A549 (cell line): ENCODE measurements at regions not wholly inside any gene's neighbourhood (a gene's known extent, or its start where the extent isn't known, plus 50 kb on each side); places are given as distances from the start of the nearest gene placed in this dataset.

Source experiments
- ATAC-seq, 2 experiments: fragments of 200-7000 bp in 1 of 2; fragments of >200 bp in 1 of 2; cut with Nextera tagmentation in 1 of 2; cut with Tn5 transposase in 1 of 2; 3 replicates each; pipeline versions ENCODE4 v1.8.0 to v1.9.1; 2018 to 2020; ENCODE audit warnings: mild to moderate bottlenecking in 1 of 2, moderate library complexity in 1 of 2
- CTCF ChIA-PET: fragments of 300-600 bp; sonication (Branson Sonifier 250); formaldehyde crosslinking; extraction: SDS; loops from one replicate; lab custom pipeline; 2021; ENCODE audit warnings: antibody characterized with exemption, inconsistent platforms; lab: Yijun Ruan, JAX
- POLR2A ChIA-PET: fragments of 350-600 bp; formaldehyde crosslinking; extraction: SDS; loops from one replicate; lab custom pipeline; 2021; ENCODE audit warnings: antibody characterized with exemption, inconsistent platforms; lab: Yijun Ruan, JAX
- DNase-seq, 2 experiments: peaks; one replicate each; pipeline versions ENCODE4 v3.0.0 to v3.0.0-alpha.2; 2011 to 2016; ENCODE audit warnings: low read depth in 1 of 2, low spot score in 1 of 2
- FAIRE-seq: peaks from 2 replicates; lab custom pipeline; 2011; peaks lifted over from hg19 to GRCh38; lab: Jason Lieb, UNC
- H3K27ac ChIP-seq, 2 experiments: fragments of >200 bp; sonication (Bioruptor Twin); formaldehyde crosslinking; 3 replicates each; pipeline ENCODE4 v1.5.1; 2016 to 2017
- H3K4me1 ChIP-seq: fragments of >200 bp; sonication (Bioruptor Twin); formaldehyde crosslinking; 3 replicates; pipeline ENCODE4 v1.6.1; 2016
- H3K4me2 ChIP-seq: fragments of >200 bp; sonication (Bioruptor Twin); formaldehyde crosslinking; 3 replicates; pipeline ENCODE4 v1.6.1; 2016
- H3K4me3 ChIP-seq: fragments of >200 bp; sonication (Bioruptor Twin); formaldehyde crosslinking; 3 replicates; pipeline ENCODE4 v1.5.1; 2016
- H3K9me3 ChIP-seq: fragments of >200 bp; sonication (Bioruptor Twin); formaldehyde crosslinking; 3 replicates; pipeline ENCODE4 v1.6.1; 2016
- CBX8 ChIP-seq: fragments of 200-600 bp; sonication (generic); IDR thresholded peaks from 2 replicates; pipeline ENCODE4 v1.6.1; 2016
- CHD4 ChIP-seq: fragments of 200-600 bp; sonication (generic); IDR thresholded peaks from 2 replicates; pipeline ENCODE4 v1.6.1; 2016; ENCODE audit warnings: antibody characterized with exemption, mild to moderate bottlenecking, borderline replicate concordance
- ESRRA ChIP-seq: fragments of 150-350 bp; IDR thresholded peaks from 2 replicates; pipeline ENCODE4 v1.6.1; 2014; ENCODE audit warnings: mild to moderate bottlenecking, low read length, borderline replicate concordance
- FOSL2 ChIP-seq, 2 experiments: fragments of 450-650 bp in 1 of 2; fragments of >200 bp in 1 of 2; sonication (Bioruptor Twin) in 1 of 2; formaldehyde crosslinking; IDR thresholded peaks; 2 replicates each; pipeline versions ENCODE4 v1.5.0 to v1.6.1; 2016 to 2020; ENCODE audit warnings: mild to moderate bottlenecking in 1 of 2, moderate library complexity in 1 of 2
- FOXS1 ChIP-seq: fragments of 250-450 bp; sonication (Bioruptor Pico); IDR thresholded peaks from 2 replicates; pipeline ENCODE4 v1.5.0; 2020; ENCODE audit warnings: mild to moderate bottlenecking, moderate library complexity
- GATA3 ChIP-seq: IDR thresholded peaks from 2 replicates; pipeline ENCODE4 v1.6.1; 2012; ENCODE audit warnings: borderline replicate concordance
- HDAC2 ChIP-seq: fragments of 200-600 bp; sonication (generic); IDR thresholded peaks from 2 replicates; pipeline ENCODE4 v1.6.1; 2016
- HES2 ChIP-seq: fragments of >200 bp; sonication (Bioruptor Twin); formaldehyde crosslinking; IDR thresholded peaks from 2 replicates; pipeline ENCODE4 v1.6.1; 2016
- HOXA7 ChIP-seq: fragments of 250-450 bp; sonication (Bioruptor Pico); IDR thresholded peaks from 2 replicates; pipeline ENCODE4 v1.5.0; 2020; ENCODE audit warnings: mild to moderate bottlenecking, moderate library complexity
- JUNB ChIP-seq: fragments of >200 bp; sonication (Bioruptor Twin); formaldehyde crosslinking; IDR thresholded peaks from 2 replicates; pipeline ENCODE4 v1.6.1; 2016
- KDM1A ChIP-seq: fragments of 200-600 bp; sonication (generic); IDR thresholded peaks from 2 replicates; pipeline ENCODE4 v1.6.1; 2016; ENCODE audit warnings: low read depth, mild to moderate bottlenecking
- MAFK ChIP-seq: fragments of 450-650 bp; IDR thresholded peaks from 2 replicates; pipeline ENCODE4 v1.6.1; 2014; ENCODE audit not compliant: partially characterized antibody
- MAZ ChIP-seq: fragments of 150-350 bp; IDR thresholded peaks from 2 replicates; pipeline ENCODE4 v1.6.1; 2014; ENCODE audit warnings: antibody characterized with exemption, low read depth, low read length, borderline replicate concordance
- NPAS2 ChIP-seq: fragments of 250-450 bp; sonication (Bioruptor Pico); IDR thresholded peaks from 2 replicates; pipeline ENCODE4 v1.8.0; 2022; ENCODE audit warnings: mild to moderate bottlenecking, moderate library complexity, borderline replicate concordance
- PBX3 ChIP-seq: IDR thresholded peaks from 2 replicates; pipeline ENCODE4 v1.6.1; 2012
- POLR2A ChIP-seq: IDR thresholded peaks from 2 replicates; pipeline ENCODE4 v1.6.1; 2012; ENCODE audit warnings: mild to moderate bottlenecking, low read length
- POLR2AphosphoS2 ChIP-seq: conservative IDR thresholded peaks from 2 replicates; pipeline ENCODE4 v1.6.1; 2012; ENCODE audit warnings: low read length, improper control_type of control experiment, inconsistent platforms
- RCOR1 ChIP-seq: fragments of 150-350 bp; IDR thresholded peaks from 2 replicates; pipeline ENCODE4 v1.6.1; 2014; ENCODE audit warnings: antibody characterized with exemption, low read length, low read depth
- REST ChIP-seq: fragments of 200-600 bp; sonication (generic); IDR thresholded peaks from 2 replicates; pipeline ENCODE4 v1.6.1; 2016; ENCODE audit warnings: antibody characterized with exemption, mild to moderate bottlenecking, moderate library complexity
- RNF2 ChIP-seq: fragments of 200-600 bp; sonication (generic); IDR thresholded peaks from 2 replicates; pipeline ENCODE4 v1.6.1; 2016; ENCODE audit warnings: low read depth, mild to moderate bottlenecking, antibody characterized with exemption, moderate library complexity, borderline replicate concordance
- TFCP2L1 ChIP-seq: fragments of 250-450 bp; sonication (Bioruptor Pico); IDR thresholded peaks from 2 replicates; pipeline ENCODE4 v1.5.0; 2021; ENCODE audit warnings: mild to moderate bottlenecking
- ZFP36 ChIP-seq: fragments of 450-650 bp; IDR thresholded peaks from 2 replicates; pipeline ENCODE4 v1.6.1; 2014; ENCODE audit warnings: borderline replicate concordance; ENCODE audit not compliant: partially characterized antibody
- WGBS: methylation state at CpG from one replicate; pipeline ENCODE4 v1.1.6; 2017; ENCODE audit errors: missing lambda C conversion rate; 5-methylcytosine and 5-hydroxymethylcytosine counted together

GRCh38 chr6:74757813-74758212 is 448.0 kb downstream of the COL12A1 start:
- no peak for ATAC-seq
- FAIRE-seq = no peak
- H3K27ac ChIP-seq = no peak overlapping the region
- POLR2A ChIA-PET = no interaction called here
- no peak overlapping the region for H3K4me2 ChIP-seq
- CTCF ChIA-PET = no interaction called here
- H3K4me3 ChIP-seq = no peak overlapping the region
- H3K4me1 ChIP-seq = 0 out of 3 replicates have a peak, but pooled peaks cover 4% of the 10 kb centered on the region
- no peaks in the 10 kb centered on the region for H3K9me3 ChIP-seq
- TF ChIP-seq TFCP2L1 (CRISPR knock-in tag) (no peak), JUNB (no peak), ZFP36 (no peak), CBX8 (no peak), MAFK (no peak), ESRRA (no peak), PBX3 (no peak), RCOR1 (no peak), MAZ (no peak), RNF2 (no peak)
- TF ChIP-seq, all 56 proteins: peak for 0
- WGBS = 2% methylated on average over 1 of the region's 1 CpG
- no peak for DNase-seq

- no peak overlapping the region for H3K4me2 ChIP-seq
- ChIA-PET POLR2A (no interaction called here), CTCF (no interaction called here)
- 0 out of 3 replicates have a peak, but pooled peaks cover 4% of the 10 kb centered on the region for H3K4me1 ChIP-seq
- no peak overlapping the region for H3K27ac ChIP-seq
- H3K4me3 ChIP-seq = no peak overlapping the region
- FAIRE-seq (no peak), ATAC-seq (no peak), DNase-seq (no peak)
- H3K9me3 ChIP-seq = no peaks in the 10 kb centered on the region
- TF ChIP-seq HOXA7 (CRISPR knock-in tag) = no peak
- TF ChIP-seq POLR2AphosphoS2 = no peak
- no peak for TF ChIP-seq FOSL2 (IDR thresholded peaks at IDR 0.05)
- no peak for TF ChIP-seq FOSL2 (CRISPR knock-in tag; IDR thresholded peaks at IDR 0.05)
- TF ChIP-seq CHD4 = no peak
- no peak for TF ChIP-seq ESRRA
- TF ChIP-seq REST = no peak
- no peak for TF ChIP-seq RNF2
- TF ChIP-seq KDM1A = no peak
- TF ChIP-seq CBX8 = no peak
- TF ChIP-seq HES2 = no peak
- WGBS = 88% methylated on average over 2 of the region's 2 CpGs
These were observed 448.9 kb downstream of the COL12A1 start for GRCh38 chr6:74756923-74757322.

GRCh38 chr6:74755778-74756177 is 450.1 kb downstream of the COL12A1 start:
- FAIRE-seq = no peak
- Histone ChIP-seq H3K9me3 (no peaks in the 10 kb centered on the region), H3K4me3 (no peak overlapping the region), H3K4me2 (no peak overlapping the region)
- CTCF ChIA-PET = no interaction called here
- POLR2A ChIA-PET = no interaction called here
- DNase-seq = no peak
- ATAC-seq = no peak
- WGBS = 16% methylated on average over 2 of the region's 2 CpGs
- no peak for TF ChIP-seq HDAC2
- no peak for TF ChIP-seq POLR2A
- TF ChIP-seq HES2 = no peak
- TF ChIP-seq JUNB = no peak
- TF ChIP-seq FOSL2 (IDR thresholded peaks at IDR 0.05) = no peak
- no peak for TF ChIP-seq FOSL2 (CRISPR knock-in tag; IDR thresholded peaks at IDR 0.05)
- no peak for TF ChIP-seq GATA3
- no peak for TF ChIP-seq NPAS2 (CRISPR knock-in tag)
- TF ChIP-seq FOXS1 = no peak
- TF ChIP-seq, all 56 proteins: peak for 0
- H3K27ac ChIP-seq = no peak overlapping the region
- 0 out of 3 replicates have a peak, but pooled peaks cover 4% of the 10 kb centered on the region for H3K4me1 ChIP-seq
